ENCODE measurements at regions not wholly inside any gene's neighbourhood (a gene's known extent, or its start where the extent isn't known, plus 50 kb on each side); places are given as distances from the start of the nearest gene placed in this dataset.

GRCh38 chr17:62876063-62876462 is 67.9 kb upstream of the MARCHF10 start:
- no peaks in the 10 kb centered on the region for H3K27me3 ChIP-seq
- no peak overlapping the region for H3K27ac ChIP-seq
- H3K9me3 ChIP-seq, result no peaks in the 10 kb centered on the region
- WGBS, result 80% methylated on average over 2 of the region's 2 CpGs
- TF ChIP-seq POLR2AphosphoS5 (IDR thresholded peaks at IDR 0.05) (no peak), CTCF (IDR thresholded peaks at IDR 0.05) (no peak), POLR2A (IDR thresholded peaks at IDR 0.05) (no peak), EP300 (IDR thresholded peaks at IDR 0.05) (no peak)
- DNase-seq (ENCODE audit: low spot score in 2 of 2), result no peak
- peaks cover 9% of the 10 kb centered on the region for H3K4me1 ChIP-seq
- no peaks in the 10 kb centered on the region for H3K36me3 ChIP-seq
- no peak overlapping the region for H3K4me3 ChIP-seq

GRCh38 chr17:62875296-62875695 is 67.2 kb upstream of the MARCHF10 start:
- Histone ChIP-seq H3K4me1 (peaks cover 13% of the 10 kb centered on the region), H3K4me3 (no peak overlapping the region), H3K36me3 (no peaks in the 10 kb centered on the region), H3K27ac (no peak overlapping the region), H3K27me3 (no peaks in the 10 kb centered on the region), H3K9me3 (no peaks in the 10 kb centered on the region)
- TF ChIP-seq CTCF (IDR thresholded peaks at IDR 0.05), result no peak
- no peak for TF ChIP-seq POLR2A (IDR thresholded peaks at IDR 0.05)
- TF ChIP-seq POLR2AphosphoS5 (IDR thresholded peaks at IDR 0.05), result no peak
- TF ChIP-seq EP300 (IDR thresholded peaks at IDR 0.05), result no peak
- WGBS, result 86% methylated on average over 4 of the region's 4 CpGs
- DNase-seq (ENCODE audit: low spot score in 2 of 2), result no peak

- no peaks in the 10 kb centered on the region for H3K36me3 ChIP-seq
- WGBS, result 93% methylated on average over 5 of the region's 5 CpGs
- no peak overlapping the region for H3K27ac ChIP-seq
- TF ChIP-seq POLR2A (IDR thresholded peaks at IDR 0.05), result no peak
- TF ChIP-seq POLR2AphosphoS5 (IDR thresholded peaks at IDR 0.05), result no peak
- TF ChIP-seq CTCF (IDR thresholded peaks at IDR 0.05), result no peak
- no peak for TF ChIP-seq EP300 (IDR thresholded peaks at IDR 0.05)
- peaks cover 8% of the 10 kb centered on the region for H3K4me1 ChIP-seq
- H3K4me3 ChIP-seq, result no peak overlapping the region
- no peak for DNase-seq (ENCODE audit: low spot score in 2 of 2)
- no peaks in the 10 kb centered on the region for H3K9me3 ChIP-seq
- H3K27me3 ChIP-seq, result peaks cover 5% of the 10 kb centered on the region
Observed at GRCh38 chr17:62871291-62871690, 63.2 kb upstream of the MARCHF10 start.

GRCh38 chr17:62870552-62870971 is 62.4 kb upstream of the MARCHF10 start:
- Histone ChIP-seq H3K4me1 (peaks cover 8% of the 10 kb centered on the region), H3K27ac (no peak overlapping the region), H3K36me3 (no peaks in the 10 kb centered on the region), H3K9me3 (no peaks in the 10 kb centered on the region), H3K4me3 (no peak overlapping the region), H3K27me3 (peaks cover 5% of the 10 kb centered on the region)
- no peak for DNase-seq (ENCODE audit: low spot score in 2 of 2)
- no peak for TF ChIP-seq EP300 (IDR thresholded peaks at IDR 0.05)
- no peak for TF ChIP-seq POLR2A (IDR thresholded peaks at IDR 0.05)
- TF ChIP-seq CTCF (IDR thresholded peaks at IDR 0.05), result no peak
- TF ChIP-seq POLR2AphosphoS5 (IDR thresholded peaks at IDR 0.05), result no peak
- 45% methylated on average over 8 of the region's 8 CpGs for WGBS

GRCh38 chr17:62870030-62870541 is 62.0 kb upstream of the MARCHF10 start:
- Histone ChIP-seq H3K9me3 (no peaks in the 10 kb centered on the region), H3K36me3 (no peaks in the 10 kb centered on the region), H3K4me1 (peaks cover 8% of the 10 kb centered on the region), H3K27me3 (peaks cover 5% of the 10 kb centered on the region), H3K4me3 (no peak overlapping the region), H3K27ac (no peak overlapping the region)
- no peak for TF ChIP-seq POLR2AphosphoS5 (IDR thresholded peaks at IDR 0.05)
- TF ChIP-seq CTCF (IDR thresholded peaks at IDR 0.05), result no peak
- no peak for TF ChIP-seq EP300 (IDR thresholded peaks at IDR 0.05)
- no peak for TF ChIP-seq POLR2A (IDR thresholded peaks at IDR 0.05)
- 37% methylated on average over 5 of the region's 5 CpGs for WGBS
- DNase-seq (ENCODE audit: low spot score in 2 of 2), result no peak

All from suprapubic skin (tissue), 4 donors.